Erythroblast (primary cell): ENCODE measurements at regions not wholly inside any gene's neighbourhood (a gene's known extent, or its start where the extent isn't known, plus 50 kb on each side); places are given as distances from the start of the nearest gene placed in this dataset.

Source experiments
- GATA1 ChIP-seq: IDR thresholded peaks from 2 replicates; pipeline ENCODE4 v1.6.1; 2011; ENCODE audit warnings: low read depth, mild to moderate bottlenecking, control low read depth, low read length, moderate library complexity
- POLR2A ChIP-seq: IDR thresholded peaks from 2 replicates; pipeline ENCODE4 v1.6.1; 2011; ENCODE audit warnings: mild to moderate bottlenecking, low read length

- TF ChIP-seq POLR2A: no peak
- TF ChIP-seq GATA1: no peak
Measured at GRCh38 chr6:133093956-133094355, 147.2 kb upstream of the EYA4 start.
